ENCODE measurements at regions not wholly inside any gene's neighbourhood (a gene's known extent, or its start where the extent isn't known, plus 50 kb on each side); places are given as distances from the start of the nearest gene placed in this dataset.
A peak's percentile ranks its signal among the peaks of the same experiment; 100 is the strongest.

DNA sequence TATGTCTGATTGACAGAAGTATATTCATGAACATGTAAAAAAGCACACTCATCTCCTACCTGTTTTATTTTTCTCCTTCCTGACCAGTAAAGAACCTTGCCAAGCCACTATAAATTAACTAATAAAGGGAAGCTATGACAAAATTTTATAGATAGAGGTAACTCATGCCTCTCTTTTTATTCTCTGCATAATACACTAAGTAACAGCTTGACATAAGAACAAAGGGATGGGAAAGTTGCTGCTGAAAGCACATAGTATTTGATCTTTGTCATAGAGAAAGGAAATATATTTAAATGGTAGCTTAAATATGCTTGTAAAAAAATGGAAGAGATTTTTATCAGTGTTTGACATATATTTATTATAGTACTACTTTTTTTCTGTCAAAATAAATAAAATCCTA, 1065.7 kb upstream of the CDH9 start:
- DNase-seq, result no peak
- no peak overlapping the region for H3K27ac ChIP-seq
- intact Hi-C loops (cut with DNase I; ENCODE audit: low total_unique reads), result no loop called here
- H3K27me3 ChIP-seq, result no peaks in the 10 kb centered on the region
- no peaks in the 10 kb centered on the region for H3K9me3 ChIP-seq
- no peaks in the 10 kb centered on the region for H3K4me1 ChIP-seq
- no peaks in the 10 kb centered on the region for H3K36me3 ChIP-seq (ENCODE audit: low read depth, missing control alignments)
- no peak for TF ChIP-seq POLR2A (IDR thresholded peaks at IDR 0.05)
- TF ChIP-seq, protein P1, sequence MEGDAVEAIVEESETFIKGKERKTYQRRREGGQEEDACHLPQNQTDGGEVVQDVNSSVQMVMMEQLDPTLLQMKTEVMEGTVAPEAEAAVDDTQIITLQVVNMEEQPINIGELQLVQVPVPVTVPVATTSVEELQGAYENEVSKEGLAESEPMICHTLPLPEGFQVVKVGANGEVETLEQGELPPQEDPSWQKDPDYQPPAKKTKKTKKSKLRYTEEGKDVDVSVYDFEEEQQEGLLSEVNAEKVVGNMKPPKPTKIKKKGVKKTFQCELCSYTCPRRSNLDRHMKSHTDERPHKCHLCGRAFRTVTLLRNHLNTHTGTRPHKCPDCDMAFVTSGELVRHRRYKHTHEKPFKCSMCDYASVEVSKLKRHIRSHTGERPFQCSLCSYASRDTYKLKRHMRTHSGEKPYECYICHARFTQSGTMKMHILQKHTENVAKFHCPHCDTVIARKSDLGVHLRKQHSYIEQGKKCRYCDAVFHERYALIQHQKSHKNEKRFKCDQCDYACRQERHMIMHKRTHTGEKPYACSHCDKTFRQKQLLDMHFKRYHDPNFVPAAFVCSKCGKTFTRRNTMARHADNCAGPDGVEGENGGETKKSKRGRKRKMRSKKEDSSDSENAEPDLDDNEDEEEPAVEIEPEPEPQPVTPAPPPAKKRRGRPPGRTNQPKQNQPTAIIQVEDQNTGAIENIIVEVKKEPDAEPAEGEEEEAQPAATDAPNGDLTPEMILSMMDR (IDR thresholded peaks at IDR 0.05), result no peak
- no peak overlapping the region for H3K4me3 ChIP-seq

DNA sequence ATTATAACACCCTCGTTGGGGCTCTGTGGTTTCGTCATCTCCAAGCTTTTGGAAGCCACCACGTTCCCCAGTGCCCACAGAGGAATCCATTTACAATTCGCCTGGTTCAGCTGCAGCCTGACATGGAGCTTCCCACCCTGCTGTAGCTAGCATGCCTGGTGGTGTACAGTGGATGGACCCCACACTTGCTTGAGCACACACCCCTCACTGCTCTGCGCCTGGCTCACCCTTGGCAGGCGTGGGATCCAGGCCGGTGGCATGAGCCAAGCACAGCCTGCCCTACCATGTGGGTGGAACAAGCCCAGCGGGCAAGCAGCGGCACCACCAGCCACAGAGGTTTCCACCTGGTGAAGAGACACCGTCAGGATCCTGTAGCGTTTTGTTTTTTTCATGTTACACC, 1045.7 kb upstream of the CDH9 start:
- H3K4me1 ChIP-seq, result no peaks in the 10 kb centered on the region
- no peak overlapping the region for H3K4me3 ChIP-seq
- TF ChIP-seq, protein P1 (IDR thresholded peaks at IDR 0.05), result no peak
- no peak for TF ChIP-seq POLR2A (IDR thresholded peaks at IDR 0.05)
- intact Hi-C loops (cut with DNase I; ENCODE audit: low total_unique reads), result no loop called here
- DNase-seq, result no peak
- H3K27ac ChIP-seq, result no peak overlapping the region
- no peaks in the 10 kb centered on the region for H3K9me3 ChIP-seq
- no peaks in the 10 kb centered on the region for H3K36me3 ChIP-seq (ENCODE audit: low read depth, missing control alignments)
- H3K27me3 ChIP-seq, result no peaks in the 10 kb centered on the region
- WGBS, 2 donors, result 94 to 95% methylated on average over 11 of the region's 11 CpGs

DNA sequence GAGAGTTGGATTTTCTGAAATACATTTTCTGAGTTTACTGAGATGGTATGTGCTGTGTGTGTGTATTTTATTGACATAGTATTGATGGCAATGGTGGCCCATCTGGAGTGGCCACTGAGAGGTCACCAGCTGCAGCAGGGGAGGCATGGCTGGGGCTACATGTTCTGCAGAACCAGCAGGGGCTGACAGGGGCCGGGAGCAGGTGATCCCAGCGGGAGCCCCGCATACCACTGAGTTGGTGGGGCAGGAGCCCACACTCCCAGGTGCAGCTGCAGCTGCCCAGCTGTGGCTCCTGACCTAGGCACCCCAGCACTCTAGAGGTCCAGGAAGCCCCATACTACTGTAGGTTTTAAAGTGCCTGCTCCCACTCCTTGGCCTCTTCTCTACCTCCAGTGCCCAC, 1044.2 kb upstream of the CDH9 start:
- intact Hi-C loops (cut with DNase I; ENCODE audit: low total_unique reads), result no loop called here
- no peaks in the 10 kb centered on the region for H3K4me1 ChIP-seq
- H3K27me3 ChIP-seq, result no peaks in the 10 kb centered on the region
- WGBS, 2 donors, result 95% methylated on average over 3 of the region's 3 CpGs; no CpG with 5 or more reads in 1 of the 2 donors
- H3K4me3 ChIP-seq, result no peak overlapping the region
- no peak for DNase-seq
- no peaks in the 10 kb centered on the region for H3K9me3 ChIP-seq
- H3K27ac ChIP-seq, result no peak overlapping the region
- no peak for TF ChIP-seq POLR2A (IDR thresholded peaks at IDR 0.05)
- TF ChIP-seq, protein P1 (IDR thresholded peaks at IDR 0.05), result no peak
- no peaks in the 10 kb centered on the region for H3K36me3 ChIP-seq (ENCODE audit: low read depth, missing control alignments)

DNA sequence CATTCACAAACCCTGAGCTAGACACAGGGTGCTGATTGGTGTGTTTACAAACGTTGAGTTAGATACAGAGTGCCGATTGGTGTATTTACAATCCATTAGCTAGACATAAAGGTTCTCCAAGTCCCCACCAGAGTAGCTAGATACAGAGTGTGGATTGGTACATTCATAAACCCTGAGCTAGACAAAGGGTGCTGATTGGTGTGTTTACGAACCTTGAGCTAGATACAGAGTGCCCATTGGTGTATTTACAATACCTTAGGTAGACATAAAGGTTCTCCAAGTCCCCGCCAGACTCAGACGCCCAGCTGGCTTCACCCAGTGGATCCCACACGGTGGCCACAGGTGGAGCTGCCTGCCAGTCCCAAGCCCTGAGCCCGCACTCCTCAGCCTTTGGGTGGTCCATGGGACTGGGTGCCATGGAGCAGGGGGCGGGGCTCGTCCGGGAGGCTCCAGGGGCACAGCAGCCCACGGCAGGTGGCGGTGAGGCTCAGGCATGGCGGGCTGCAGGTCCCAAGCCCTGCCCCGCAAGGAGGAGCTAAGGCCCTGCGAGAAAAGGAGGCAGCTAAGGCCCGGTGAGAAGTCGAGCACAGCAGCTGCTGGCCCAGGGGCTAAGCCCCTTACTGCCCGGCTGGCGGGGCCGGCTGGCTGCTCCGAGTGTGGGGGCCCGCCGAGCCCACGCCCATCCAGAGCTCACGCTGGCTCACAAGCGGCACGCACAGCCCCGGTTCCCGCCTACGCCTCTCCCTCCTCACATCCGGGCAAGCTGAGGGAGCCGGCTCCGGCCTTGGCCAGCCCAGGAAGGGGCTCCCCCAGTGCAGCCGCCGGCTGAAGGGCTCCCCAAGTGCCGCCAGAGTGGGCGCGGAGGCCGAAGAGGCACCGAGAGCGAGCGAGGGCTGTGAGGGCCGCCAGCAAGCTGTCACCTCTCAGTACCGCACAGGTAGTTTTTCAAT, 1039.2 kb upstream of the CDH9 start:
- 62 to 83% methylated on average over 17 to 44 of the region's 44 CpGs for WGBS, 2 donors
- TF ChIP-seq, protein P1 (IDR thresholded peaks at IDR 0.05), result no peak
- no peak for TF ChIP-seq POLR2A (IDR thresholded peaks at IDR 0.05)
- Histone ChIP-seq H3K4me1 (no peaks in the 10 kb centered on the region), H3K36me3 (ENCODE audit: low read depth, missing control alignments) (no peaks in the 10 kb centered on the region), H3K27me3 (no peaks in the 10 kb centered on the region), H3K27ac (no peak overlapping the region), H3K4me3 (peak overlapping the region; percentile 42 to 52), H3K9me3 (no peaks in the 10 kb centered on the region)
- intact Hi-C loops (cut with DNase I; ENCODE audit: low total_unique reads), result no loop called here
- peak; percentile 37 for DNase-seq

DNA sequence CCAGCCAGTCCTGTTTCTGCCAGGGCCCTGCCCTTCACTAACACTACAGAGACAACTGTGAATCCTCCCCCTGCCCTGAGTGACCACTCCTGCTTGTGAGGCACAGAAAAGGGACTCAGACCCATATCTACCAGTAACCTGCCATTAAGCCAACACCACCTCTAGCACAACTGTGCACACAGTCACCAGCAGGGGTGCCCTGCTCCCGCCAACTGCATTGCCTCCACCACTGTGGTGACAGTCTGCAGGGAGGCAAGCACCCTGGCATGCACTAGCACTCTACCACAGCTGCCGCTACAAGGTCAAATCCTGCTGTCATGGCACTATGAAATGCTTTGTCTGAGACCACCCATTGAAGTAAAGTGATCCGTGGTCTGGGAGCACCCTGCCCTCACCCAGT, 1028.5 kb upstream of the CDH9 start:
- no peak for DNase-seq
- H3K27ac ChIP-seq, result no peak overlapping the region
- intact Hi-C loops (cut with DNase I; ENCODE audit: low total_unique reads), result no loop called here
- no peaks in the 10 kb centered on the region for H3K9me3 ChIP-seq
- H3K4me1 ChIP-seq, result no peaks in the 10 kb centered on the region
- TF ChIP-seq POLR2A (IDR thresholded peaks at IDR 0.05), result no peak
- no peaks in the 10 kb centered on the region for H3K27me3 ChIP-seq
- H3K4me3 ChIP-seq, result no peak overlapping the region
- no peaks in the 10 kb centered on the region for H3K36me3 ChIP-seq (ENCODE audit: low read depth, missing control alignments)
- WGBS, 2 donors, result 82 to 91% methylated on average over 2 to 3 of the region's 3 CpGs

Data from testis (tissue), 2 donors.